GM18499 (cell line): ENCODE measurements at regions not wholly inside any gene's neighbourhood (a gene's known extent, or its start where the extent isn't known, plus 50 kb on each side); places are given as distances from the start of the nearest gene placed in this dataset.

Experiments used
- ATAC-seq: cut with Tn5 transposase; IDR thresholded peaks from one replicate; pipeline ENCODE4 v1.9.1; 2021; ENCODE audit warnings: moderate number of reproducible peaks; ENCODE audit not compliant: insufficient read depth, unreplicated experiment

DNA sequence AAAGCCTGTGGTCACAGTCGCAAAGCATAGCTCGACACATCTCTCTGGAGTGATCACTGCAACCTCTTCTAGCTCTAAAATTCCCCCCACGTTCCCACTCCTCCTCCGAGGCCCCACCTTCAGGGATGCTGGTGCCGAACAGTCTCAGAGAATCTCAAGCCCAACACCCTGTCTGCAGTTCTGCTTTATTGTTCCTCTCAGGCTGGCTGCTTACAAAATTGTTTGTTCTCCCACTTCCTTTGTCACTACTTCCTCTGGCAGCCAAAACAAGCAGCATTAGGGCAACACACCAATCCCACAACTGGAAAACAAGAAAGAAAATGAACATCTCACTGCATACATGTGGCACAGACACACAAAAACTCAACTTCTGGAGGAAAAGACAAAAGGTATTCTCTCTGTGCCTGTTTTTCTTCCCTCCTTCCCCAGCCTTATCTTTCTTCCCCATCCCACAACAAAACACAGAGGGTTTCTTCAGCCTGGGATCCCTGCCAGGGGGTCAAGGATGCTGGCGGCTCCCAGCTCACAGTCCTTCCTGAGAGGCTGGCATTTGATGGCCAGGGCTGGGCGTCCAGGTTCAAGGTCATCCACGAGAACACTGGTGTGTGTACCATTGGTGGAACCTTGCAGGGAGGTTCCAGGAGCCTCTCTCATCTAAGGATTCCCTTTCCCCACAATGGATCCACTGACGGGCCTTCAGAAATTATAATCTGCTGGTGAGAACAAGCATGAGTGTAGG, 108.4 kb downstream of the TMCO5A start:
- ATAC-seq: no peak

- ATAC-seq: no peak
Measured at GRCh38 chr15:38046257-38047051, 112.0 kb downstream of the TMCO5A start.

GRCh38 chr15:38048001-38048455, 113.6 kb downstream of the TMCO5A start:
- no peak for ATAC-seq

- no peak for ATAC-seq
Measured at GRCh38 chr15:38049891-38050290, 115.5 kb downstream of the TMCO5A start.

GRCh38 chr15:38050529-38051448, 116.3 kb downstream of the TMCO5A start:
- ATAC-seq: no peak

DNA sequence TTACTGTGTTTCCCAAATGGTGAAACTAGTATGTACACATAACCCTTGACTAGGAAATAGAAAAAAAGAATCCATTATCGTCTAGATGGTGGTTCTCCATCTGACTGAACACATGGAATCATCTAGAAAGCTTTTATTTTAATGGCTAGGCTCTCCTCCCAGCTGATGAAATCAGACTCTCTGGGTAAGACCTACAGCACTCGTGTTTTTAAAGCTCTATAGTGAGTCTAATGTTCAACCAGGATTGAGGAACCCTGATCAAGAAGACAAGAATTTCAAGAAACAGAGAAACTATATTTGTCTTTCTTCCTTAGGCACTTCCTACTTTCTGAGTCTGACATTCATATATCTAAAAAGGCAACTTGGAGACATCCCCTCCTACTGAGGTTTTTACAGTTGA, 118.8 kb downstream of the TMCO5A start:
- no peak for ATAC-seq

DNA sequence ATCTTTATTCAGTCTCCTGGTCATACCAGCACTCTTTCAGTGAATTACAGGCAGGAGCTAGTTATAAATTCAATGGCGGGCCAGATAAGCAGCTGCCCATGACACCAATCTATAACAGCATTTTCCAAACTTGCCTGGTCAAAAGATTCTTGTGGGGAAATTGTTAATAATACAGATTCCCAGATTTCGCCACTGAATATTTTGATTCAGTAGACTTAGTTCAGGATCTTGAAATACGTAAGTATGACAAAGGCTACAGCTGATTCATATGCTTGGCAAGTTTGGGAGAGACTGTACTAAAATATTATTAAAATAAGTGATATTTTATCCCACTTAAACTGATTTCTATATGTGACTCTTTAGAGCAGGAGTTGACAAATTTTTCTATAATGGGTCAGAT, 119.3 kb downstream of the TMCO5A start:
- ATAC-seq: no peak

DNA sequence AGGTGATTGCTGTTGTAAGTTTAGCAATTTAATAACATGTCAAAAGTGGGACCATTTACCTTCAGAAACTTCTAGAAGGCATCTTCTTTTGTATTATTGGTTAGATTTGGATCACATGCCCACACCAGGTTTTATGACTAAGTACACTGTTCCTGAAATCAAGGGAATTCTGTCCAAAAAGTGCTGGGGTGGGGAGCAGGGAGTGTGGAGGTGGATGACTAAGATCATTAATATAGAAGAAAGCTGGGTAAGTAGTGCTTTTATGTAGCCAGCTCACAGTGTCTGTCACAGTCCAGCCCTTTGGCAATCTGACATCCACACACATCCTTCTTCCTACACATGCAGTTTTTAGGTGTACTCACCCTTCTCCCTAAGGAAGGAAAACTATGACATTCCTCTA, 120.0 kb downstream of the TMCO5A start:
- no peak for ATAC-seq

- no peak for ATAC-seq
Measured at GRCh38 chr15:38058596-38059075, 124.2 kb downstream of the TMCO5A start.

- ATAC-seq: no peak
Measured at GRCh38 chr15:38059665-38060064, 125.2 kb downstream of the TMCO5A start.

DNA sequence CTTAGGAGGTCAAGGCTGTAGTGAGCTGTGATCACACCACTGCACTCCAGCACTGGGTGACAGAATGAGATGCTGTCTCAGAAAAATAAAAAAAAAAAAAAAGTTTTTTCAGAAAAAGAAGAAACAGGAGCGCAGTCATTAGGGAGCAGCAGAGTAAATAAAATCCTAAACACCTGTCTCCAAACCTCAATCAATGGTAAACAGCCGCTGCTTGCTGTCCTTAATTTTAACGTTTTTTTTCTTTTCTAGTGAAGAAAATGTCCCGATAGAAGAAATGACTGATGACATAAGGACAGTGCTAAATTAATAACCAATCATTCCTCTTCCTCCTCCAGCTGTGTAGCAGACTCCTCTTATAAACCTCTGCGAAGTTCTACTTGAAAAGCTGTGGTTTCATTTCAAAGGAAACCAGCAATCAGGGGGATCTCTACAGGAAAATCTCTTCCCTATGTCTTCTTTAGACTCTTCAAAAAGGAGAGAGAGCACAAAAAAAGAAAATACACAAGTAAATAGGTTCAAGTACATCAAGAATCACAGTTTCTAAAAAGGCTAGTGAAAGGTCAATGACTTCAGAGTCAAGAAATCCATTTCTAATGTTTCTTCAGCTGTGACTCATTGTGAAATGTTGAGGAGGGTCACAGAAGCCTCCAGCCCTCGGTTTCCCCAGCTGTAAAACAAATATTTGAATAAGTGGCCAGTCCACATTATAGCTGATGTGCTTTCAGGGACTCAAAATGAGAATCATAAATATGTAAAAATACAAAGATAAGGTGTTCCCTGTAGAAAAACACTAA, 127.6 kb downstream of the TMCO5A start:
- no peak for ATAC-seq

DNA sequence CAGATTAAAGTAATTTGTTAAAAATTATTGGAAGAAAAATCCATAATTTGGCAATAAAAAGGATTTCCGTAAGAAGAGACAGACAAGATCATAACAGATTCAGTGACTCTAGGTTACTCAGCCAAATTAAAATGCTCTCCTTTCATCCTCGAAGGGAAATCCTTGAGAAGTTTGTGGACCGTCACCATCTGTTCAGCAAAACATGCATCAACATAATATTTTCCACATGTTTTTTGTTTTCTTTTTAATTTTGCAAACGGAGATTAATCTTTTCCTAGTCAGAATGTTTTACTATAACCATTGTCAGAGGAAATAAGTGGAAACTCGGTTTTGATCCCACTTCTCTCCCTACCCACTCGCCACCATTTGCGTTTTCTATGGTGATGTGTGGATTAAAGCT, 128.3 kb downstream of the TMCO5A start:
- no peak for ATAC-seq

GRCh38 chr15:38065721-38066345, 131.4 kb downstream of the TMCO5A start:
- no peak for ATAC-seq

DNA sequence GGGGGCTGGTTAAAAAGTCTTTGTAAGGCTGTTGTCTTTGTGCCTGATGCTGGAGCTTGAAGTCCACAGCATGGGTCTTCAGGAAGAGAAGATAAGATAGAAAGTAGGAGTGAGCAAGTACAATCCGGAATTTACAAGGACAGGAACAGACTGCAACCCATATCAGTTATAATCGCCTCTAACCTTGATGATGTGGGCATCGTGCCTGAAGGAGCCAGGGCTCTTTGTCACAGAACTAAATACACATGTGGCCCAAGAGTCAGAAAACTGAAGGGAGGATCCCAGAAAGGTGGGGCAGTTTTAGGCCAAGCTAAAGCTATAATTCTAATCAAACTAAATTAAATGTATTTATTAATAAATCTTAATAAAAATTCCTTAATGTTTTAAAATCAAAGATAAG, 132.2 kb downstream of the TMCO5A start:
- no peak for ATAC-seq

GRCh38 chr15:38068626-38069391, 134.4 kb downstream of the TMCO5A start:
- ATAC-seq: peak; percentile 85

GRCh38 chr15:38069511-38070011, 135.1 kb downstream of the TMCO5A start:
- no peak for ATAC-seq

DNA sequence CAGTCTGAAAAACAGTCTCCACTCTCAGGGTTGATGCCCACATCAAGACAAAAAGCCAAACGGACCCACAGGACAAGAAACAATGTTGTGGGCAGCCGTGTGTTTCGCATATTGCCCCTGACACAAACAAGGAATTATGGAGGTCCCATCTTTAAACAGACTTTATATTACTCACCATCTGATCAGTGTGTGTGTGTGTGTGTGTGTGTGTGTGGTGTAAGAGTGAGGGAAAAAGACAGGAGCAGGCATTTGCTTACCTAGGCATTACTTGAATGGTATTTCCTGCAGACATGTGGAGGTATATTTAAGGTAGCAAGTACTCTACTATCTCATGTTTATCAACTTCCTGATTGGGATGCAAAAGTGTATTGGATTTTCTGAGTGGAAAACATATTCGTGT, 136.3 kb downstream of the TMCO5A start:
- ATAC-seq: no peak

DNA sequence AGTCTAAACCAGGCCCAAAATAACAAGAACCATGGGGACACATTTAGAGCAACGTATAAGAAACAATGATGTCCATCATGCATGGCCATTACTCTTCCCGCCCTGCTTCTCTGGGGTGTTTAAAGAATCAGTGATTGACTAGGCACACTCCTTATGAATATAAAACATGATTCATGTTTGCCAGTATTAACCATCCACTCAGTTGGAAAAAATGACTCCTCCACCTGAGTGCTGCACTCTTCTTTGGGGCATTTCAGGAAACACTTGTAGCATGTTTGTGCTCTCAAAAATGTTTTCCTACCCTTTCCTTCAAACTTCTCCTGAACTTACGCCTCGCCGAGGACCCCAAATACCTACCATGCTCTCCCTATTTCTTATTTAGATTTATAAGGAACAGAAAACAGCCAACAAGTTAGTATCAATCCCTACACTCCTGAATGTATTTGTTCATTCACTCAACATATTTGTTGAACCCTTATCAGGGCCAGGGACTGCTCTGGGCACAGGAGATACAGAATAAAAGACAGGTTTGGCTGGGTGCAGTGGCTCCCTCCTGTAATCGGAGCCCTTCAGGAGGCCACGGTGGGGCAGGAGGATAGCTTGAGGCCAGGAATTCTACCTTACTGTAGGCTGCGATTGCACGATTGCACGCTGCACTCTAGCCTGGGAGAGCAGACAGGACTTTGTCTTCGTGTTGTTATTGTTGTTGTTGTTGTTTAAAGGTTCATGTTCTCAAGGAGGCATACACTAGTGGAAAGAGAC, 137.0 kb downstream of the TMCO5A start:
- no peak for ATAC-seq
